A549 (cell line): ENCODE measurements at regions not wholly inside any gene's neighbourhood (a gene's known extent, or its start where the extent isn't known, plus 50 kb on each side); places are given as distances from the start of the nearest gene placed in this dataset.

Experiments used
- ATAC-seq, 2 experiments: fragments of 200-7000 bp in 1 of 2; fragments of >200 bp in 1 of 2; cut with Nextera tagmentation in 1 of 2; cut with Tn5 transposase in 1 of 2; 3 replicates each; pipeline versions ENCODE4 v1.8.0 to v1.9.1; 2018 to 2020; ENCODE audit warnings: mild to moderate bottlenecking in 1 of 2, moderate library complexity in 1 of 2
- CTCF ChIA-PET: fragments of 300-600 bp; sonication (Branson Sonifier 250); formaldehyde crosslinking; extraction: SDS; loops from one replicate; lab custom pipeline; 2021; ENCODE audit warnings: antibody characterized with exemption, inconsistent platforms; lab: Yijun Ruan, JAX
- POLR2A ChIA-PET: fragments of 350-600 bp; formaldehyde crosslinking; extraction: SDS; loops from one replicate; lab custom pipeline; 2021; ENCODE audit warnings: antibody characterized with exemption, inconsistent platforms; lab: Yijun Ruan, JAX
- DNase-seq, 2 experiments: peaks; one replicate each; pipeline versions ENCODE4 v3.0.0 to v3.0.0-alpha.2; 2011 to 2016; ENCODE audit warnings: low read depth in 1 of 2, low spot score in 1 of 2
- FAIRE-seq: peaks from 2 replicates; lab custom pipeline; 2011; peaks lifted over from hg19 to GRCh38; lab: Jason Lieb, UNC
- H3K27ac ChIP-seq, 2 experiments: fragments of >200 bp; sonication (Bioruptor Twin); formaldehyde crosslinking; 3 replicates each; pipeline ENCODE4 v1.5.1; 2016 to 2017
- H3K4me1 ChIP-seq: fragments of >200 bp; sonication (Bioruptor Twin); formaldehyde crosslinking; 3 replicates; pipeline ENCODE4 v1.6.1; 2016
- H3K4me2 ChIP-seq: fragments of >200 bp; sonication (Bioruptor Twin); formaldehyde crosslinking; 3 replicates; pipeline ENCODE4 v1.6.1; 2016
- H3K4me3 ChIP-seq: fragments of >200 bp; sonication (Bioruptor Twin); formaldehyde crosslinking; 3 replicates; pipeline ENCODE4 v1.5.1; 2016
- H3K9me3 ChIP-seq: fragments of >200 bp; sonication (Bioruptor Twin); formaldehyde crosslinking; 3 replicates; pipeline ENCODE4 v1.6.1; 2016
- BCL3 ChIP-seq: fragments of >200 bp; sonication (Bioruptor Twin); formaldehyde crosslinking; IDR thresholded peaks from 3 replicates; pipeline ENCODE4 v1.6.1; 2016
- CBX2 ChIP-seq: fragments of 200-600 bp; sonication (generic); IDR thresholded peaks from 2 replicates; pipeline ENCODE4 v1.6.1; 2016; ENCODE audit warnings: low read depth, mild to moderate bottlenecking, borderline replicate concordance
- CBX8 ChIP-seq: fragments of 200-600 bp; sonication (generic); IDR thresholded peaks from 2 replicates; pipeline ENCODE4 v1.6.1; 2016
- CTCF ChIP-seq: fragments of >200 bp; sonication (Bioruptor Twin); formaldehyde crosslinking; IDR thresholded peaks from 3 replicates; pipeline ENCODE4 v1.5.1; 2016
- EHMT2 ChIP-seq: fragments of 200-600 bp; sonication (generic); IDR thresholded peaks from 2 replicates; pipeline ENCODE4 v1.6.1; 2016; ENCODE audit warnings: antibody characterized with exemption, low read depth, mild to moderate bottlenecking, moderate library complexity
- ELK1 ChIP-seq: fragments of 150-350 bp; IDR thresholded peaks from 2 replicates; pipeline ENCODE4 v1.6.1; 2014; ENCODE audit warnings: low read depth, mild to moderate bottlenecking, low read length
- FOSL2 ChIP-seq, 2 experiments: fragments of 450-650 bp in 1 of 2; fragments of >200 bp in 1 of 2; sonication (Bioruptor Twin) in 1 of 2; formaldehyde crosslinking; IDR thresholded peaks; 2 replicates each; pipeline versions ENCODE4 v1.5.0 to v1.6.1; 2016 to 2020; ENCODE audit warnings: mild to moderate bottlenecking in 1 of 2, moderate library complexity in 1 of 2
- HEYL ChIP-seq: fragments of 250-450 bp; sonication (Bioruptor Pico); IDR thresholded peaks from 2 replicates; pipeline ENCODE4 v1.8.0; 2021; ENCODE audit warnings: mild to moderate bottlenecking, moderate library complexity
- HOXB5 ChIP-seq: fragments of 250-450 bp; sonication (Bioruptor Pico); IDR thresholded peaks from 2 replicates; pipeline ENCODE4 v1.5.0; 2020; ENCODE audit warnings: mild to moderate bottlenecking, moderate library complexity
- JUNB ChIP-seq: fragments of >200 bp; sonication (Bioruptor Twin); formaldehyde crosslinking; IDR thresholded peaks from 2 replicates; pipeline ENCODE4 v1.6.1; 2016
- MYC ChIP-seq: IDR thresholded peaks from 2 replicates; pipeline ENCODE4 v1.6.1; 2012; ENCODE audit warnings: mild to moderate bottlenecking, inconsistent platforms, low read length, improper control_type of control experiment, borderline replicate concordance
- NFE2L2 ChIP-seq: fragments of 150-350 bp; conservative IDR thresholded peaks from 2 replicates; pipeline ENCODE4 v1.6.1; 2014; ENCODE audit warnings: low read length
- NPAS2 ChIP-seq: fragments of 250-450 bp; sonication (Bioruptor Pico); IDR thresholded peaks from 2 replicates; pipeline ENCODE4 v1.8.0; 2022; ENCODE audit warnings: mild to moderate bottlenecking, moderate library complexity, borderline replicate concordance
- NR3C1 ChIP-seq: fragments of >200 bp; sonication (Bioruptor Twin); formaldehyde crosslinking; IDR thresholded peaks from 3 replicates; pipeline ENCODE4 v1.6.1; 2017
- PBX3 ChIP-seq: IDR thresholded peaks from 2 replicates; pipeline ENCODE4 v1.6.1; 2012
- POLR2A ChIP-seq: IDR thresholded peaks from 2 replicates; pipeline ENCODE4 v1.6.1; 2012; ENCODE audit warnings: mild to moderate bottlenecking, low read length
- RNF2 ChIP-seq: fragments of 200-600 bp; sonication (generic); IDR thresholded peaks from 2 replicates; pipeline ENCODE4 v1.6.1; 2016; ENCODE audit warnings: low read depth, mild to moderate bottlenecking, antibody characterized with exemption, moderate library complexity, borderline replicate concordance
- TFCP2L1 ChIP-seq: fragments of 250-450 bp; sonication (Bioruptor Pico); IDR thresholded peaks from 2 replicates; pipeline ENCODE4 v1.5.0; 2021; ENCODE audit warnings: mild to moderate bottlenecking
- TP53 ChIP-seq: fragments of 250-450 bp; sonication (Bioruptor Pico); IDR thresholded peaks from 2 replicates; pipeline ENCODE4 v1.5.0; 2021; ENCODE audit warnings: mild to moderate bottlenecking, moderate library complexity
- WGBS: methylation state at CpG from one replicate; pipeline ENCODE4 v1.1.6; 2017; ENCODE audit errors: missing lambda C conversion rate; 5-methylcytosine and 5-hydroxymethylcytosine counted together

- no peak for TF ChIP-seq BCL3
- TF ChIP-seq, all 56 proteins: peak for 0
These were observed 1118.8 kb upstream of the ZEB2 start (continued) for GRCh38 chr2:145638675-145639074.

DNA sequence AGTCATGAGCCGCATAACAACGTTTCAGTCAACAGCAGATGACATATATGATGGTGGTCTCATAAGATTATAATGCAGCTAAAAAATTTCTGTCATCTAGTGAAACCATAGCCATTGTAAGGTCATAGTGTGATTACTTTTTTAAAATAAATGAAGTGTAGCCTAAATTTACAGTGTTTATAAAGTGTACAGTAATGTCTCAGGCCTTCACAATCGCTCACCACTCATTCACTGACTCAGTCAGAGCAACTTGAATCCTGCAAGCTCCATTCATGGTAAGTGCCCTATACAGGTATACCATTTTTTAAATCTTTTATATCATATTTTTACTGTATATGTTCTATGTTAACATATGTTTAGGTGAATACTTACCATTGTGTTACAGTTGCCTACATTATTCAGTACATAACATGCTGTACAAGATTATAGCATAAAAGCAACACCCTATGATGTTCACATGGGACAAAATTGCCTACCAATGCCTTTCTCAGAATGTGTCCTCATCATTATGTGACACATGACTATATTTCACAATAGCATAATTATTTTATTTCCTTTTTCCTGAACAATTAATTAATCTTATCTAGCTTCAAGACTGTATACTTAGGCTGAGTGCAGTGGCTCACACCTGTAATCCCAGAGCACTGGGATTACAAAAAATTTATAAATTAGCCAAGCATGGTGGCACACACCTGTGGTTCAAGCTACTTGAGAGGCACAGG lies 1115.9 kb upstream of the ZEB2 start:
- ATAC-seq (no peak), DNase-seq (no peak)
- H3K27ac ChIP-seq, result no peak overlapping the region
- H3K4me3 ChIP-seq, result no peak overlapping the region
- POLR2A ChIA-PET, result no interaction called here
- H3K4me1 ChIP-seq, result no peaks in the 10 kb centered on the region
- no peaks in the 10 kb centered on the region for H3K9me3 ChIP-seq
- TF ChIP-seq EHMT2, result no peak
- TF ChIP-seq NR3C1, result no peak
- TF ChIP-seq POLR2A, result no peak
- TF ChIP-seq HEYL (CRISPR knock-in tag), result no peak
- TF ChIP-seq TFCP2L1, result no peak
- TF ChIP-seq CTCF, result no peak
- TF ChIP-seq BCL3, result no peak
- TF ChIP-seq PBX3, result no peak
- no peak for TF ChIP-seq RNF2
- no peak for TF ChIP-seq HOXB5 (CRISPR knock-in tag)
- TF ChIP-seq FOSL2 (IDR thresholded peaks at IDR 0.05), result no peak
- no peak for TF ChIP-seq FOSL2 (CRISPR knock-in tag; IDR thresholded peaks at IDR 0.05)
- TF ChIP-seq CBX2, result no peak
- TF ChIP-seq ELK1, result no peak
- TF ChIP-seq NFE2L2, result no peak
- no peak for TF ChIP-seq CBX8
- no peak for TF ChIP-seq MYC
- no peak for TF ChIP-seq NPAS2 (CRISPR knock-in tag)
- no peak for TF ChIP-seq JUNB
- no peak for TF ChIP-seq TP53 (CRISPR knock-in tag)
- TF ChIP-seq, all 56 proteins: peak for 0
- WGBS, result 61% methylated on average over 3 of the region's 3 CpGs
- no peak for FAIRE-seq
- CTCF ChIA-PET, result no interaction called here
- H3K4me2 ChIP-seq, result no peak overlapping the region
